Cardiac muscle cell (in vitro differentiated cells and primary cell): ENCODE measurements at regions not wholly inside any gene's neighbourhood (a gene's known extent, or its start where the extent isn't known, plus 50 kb on each side); places are given as distances from the start of the nearest gene placed in this dataset.

Source experiments
- DNase-seq, 2 donors: peaks; one replicate each; pipeline versions ENCODE4 v3.0.0 to v3.0.0-alpha.2; 2010 to 2017; ENCODE audit warnings: low read depth in 1 of 2, low spot score in 1 of 2
- H3K27ac ChIP-seq: fragments of 200-600 bp; sonication (generic); 2 replicates; pipeline ENCODE4 v1.5.1; 2016
- H3K27me3 ChIP-seq: fragments of 200-600 bp; sonication (generic); 2 replicates; pipeline ENCODE4 v1.6.0; 2016; ENCODE audit warnings: control low read depth
- H3K36me3 ChIP-seq: fragments of 200-600 bp; sonication (generic); 2 replicates; pipeline ENCODE4 v1.5.1; 2016; ENCODE audit warnings: control low read depth
- H3K4me1 ChIP-seq: fragments of 200-600 bp; sonication (generic); 2 replicates; pipeline ENCODE4 v1.8.1; 2017; ENCODE audit warnings: low read depth, mild to moderate bottlenecking, mixed run types
- H3K4me3 ChIP-seq: fragments of 200-600 bp; sonication (generic); 2 replicates; pipeline ENCODE4 v1.5.1; 2016; ENCODE audit warnings: mild to moderate bottlenecking
- H3K9me3 ChIP-seq: fragments of 200-600 bp; sonication (generic); 2 replicates; pipeline ENCODE4 v1.5.1; 2017; ENCODE audit warnings: low read depth, mild to moderate bottlenecking, control low read depth
- TF ChIP-seq, protein P1 (sequence below): IDR thresholded peaks from 2 replicates; pipeline ENCODE4 v1.5.1; 2012; ENCODE audit warnings: low read depth, mild to moderate bottlenecking, low read length

DNA sequence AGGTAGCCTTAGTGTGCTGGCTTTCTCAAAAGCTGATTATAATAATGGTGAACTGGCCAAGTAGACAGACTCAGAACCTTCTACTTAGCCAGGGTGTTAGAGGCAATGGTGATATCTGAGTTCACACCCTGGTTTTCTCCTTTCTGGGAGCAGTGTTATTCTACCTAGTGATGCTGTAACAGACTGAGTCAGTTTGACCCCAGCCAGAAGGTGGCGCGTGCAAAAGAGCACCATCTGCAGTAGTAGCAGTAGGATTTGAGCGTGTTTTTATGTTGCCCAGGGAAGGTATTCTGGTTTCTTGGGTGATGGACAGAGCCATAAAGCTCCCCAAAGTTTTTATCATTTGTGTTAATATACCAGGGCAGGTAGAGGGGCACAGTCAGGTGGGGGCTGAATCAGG lies 143.8 kb upstream of the CPXCR1 start:
- no peak for DNase-seq
- no peaks in the 10 kb centered on the region for H3K9me3 ChIP-seq
- no peak overlapping the region for H3K4me3 ChIP-seq
- H3K27me3 ChIP-seq = no peaks in the 10 kb centered on the region
- H3K4me1 ChIP-seq = no peaks in the 10 kb centered on the region
- H3K36me3 ChIP-seq = no peaks in the 10 kb centered on the region
- TF ChIP-seq, protein P1, sequence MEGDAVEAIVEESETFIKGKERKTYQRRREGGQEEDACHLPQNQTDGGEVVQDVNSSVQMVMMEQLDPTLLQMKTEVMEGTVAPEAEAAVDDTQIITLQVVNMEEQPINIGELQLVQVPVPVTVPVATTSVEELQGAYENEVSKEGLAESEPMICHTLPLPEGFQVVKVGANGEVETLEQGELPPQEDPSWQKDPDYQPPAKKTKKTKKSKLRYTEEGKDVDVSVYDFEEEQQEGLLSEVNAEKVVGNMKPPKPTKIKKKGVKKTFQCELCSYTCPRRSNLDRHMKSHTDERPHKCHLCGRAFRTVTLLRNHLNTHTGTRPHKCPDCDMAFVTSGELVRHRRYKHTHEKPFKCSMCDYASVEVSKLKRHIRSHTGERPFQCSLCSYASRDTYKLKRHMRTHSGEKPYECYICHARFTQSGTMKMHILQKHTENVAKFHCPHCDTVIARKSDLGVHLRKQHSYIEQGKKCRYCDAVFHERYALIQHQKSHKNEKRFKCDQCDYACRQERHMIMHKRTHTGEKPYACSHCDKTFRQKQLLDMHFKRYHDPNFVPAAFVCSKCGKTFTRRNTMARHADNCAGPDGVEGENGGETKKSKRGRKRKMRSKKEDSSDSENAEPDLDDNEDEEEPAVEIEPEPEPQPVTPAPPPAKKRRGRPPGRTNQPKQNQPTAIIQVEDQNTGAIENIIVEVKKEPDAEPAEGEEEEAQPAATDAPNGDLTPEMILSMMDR = no peak
- no peak overlapping the region for H3K27ac ChIP-seq

DNA sequence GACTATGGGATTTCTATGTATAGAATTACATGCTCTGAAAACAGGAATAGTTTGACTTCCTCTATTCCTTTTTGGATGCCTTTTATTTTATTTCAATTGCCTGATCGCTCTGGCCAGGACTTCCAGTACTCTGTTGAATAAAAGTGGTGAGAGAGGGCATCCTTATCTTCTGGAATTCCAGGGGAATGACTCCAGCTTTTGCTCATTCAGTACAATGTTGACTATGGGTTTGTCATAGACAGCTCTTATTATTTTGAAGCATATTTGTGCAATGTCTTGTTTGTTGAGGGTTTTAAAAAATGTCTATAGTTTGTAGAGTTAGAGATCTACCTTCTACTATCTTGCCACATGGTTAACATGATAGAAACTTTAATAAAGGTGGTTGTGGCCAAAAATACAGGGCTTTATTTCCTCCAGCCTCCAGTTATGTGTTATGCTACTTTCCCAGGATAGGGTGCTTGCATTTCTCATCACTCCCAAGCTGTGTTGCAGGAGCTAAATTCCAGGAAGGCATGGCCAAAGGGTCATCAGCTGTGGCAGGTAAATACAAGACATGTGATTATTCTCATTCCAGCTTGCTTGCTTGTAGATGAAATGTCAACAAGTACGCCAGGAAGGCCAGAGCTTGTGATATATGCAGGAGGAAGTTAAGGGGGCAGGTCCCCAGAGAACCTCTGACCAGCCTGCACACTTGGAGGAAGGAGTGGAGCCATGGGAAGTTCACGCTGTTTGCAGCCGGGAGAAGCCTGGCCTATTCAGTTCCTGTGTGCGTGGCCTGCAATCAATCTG lies 142.4 kb upstream of the CPXCR1 start:
- Histone ChIP-seq H3K27me3 (no peaks in the 10 kb centered on the region), H3K9me3 (no peaks in the 10 kb centered on the region), H3K4me1 (no peaks in the 10 kb centered on the region), H3K27ac (no peak overlapping the region), H3K36me3 (no peaks in the 10 kb centered on the region), H3K4me3 (no peak overlapping the region)
- peak in 1 of 2 donors; percentile 3 for DNase-seq
- TF ChIP-seq, protein P1 = no peak

DNA sequence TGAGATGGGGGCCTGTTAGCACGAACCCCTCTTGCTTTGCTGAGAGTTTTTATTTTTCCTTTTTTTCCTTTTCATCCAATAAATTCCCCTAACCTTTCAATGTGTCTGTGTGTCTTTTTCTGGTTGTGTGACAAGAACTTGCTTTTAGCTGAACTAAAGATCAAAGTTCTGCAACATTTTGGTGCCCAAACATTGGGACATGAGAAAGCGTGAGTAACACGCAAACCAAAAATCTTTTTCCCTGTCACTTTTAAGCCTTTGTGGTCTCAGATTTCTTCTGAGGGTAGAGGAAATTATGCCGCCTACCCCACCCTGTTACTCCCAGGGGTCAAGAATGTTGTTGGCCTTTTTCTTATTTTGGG lies 141.8 kb upstream of the CPXCR1 start:
- Histone ChIP-seq H3K4me1 (no peaks in the 10 kb centered on the region), H3K36me3 (no peaks in the 10 kb centered on the region), H3K27me3 (no peaks in the 10 kb centered on the region), H3K9me3 (no peaks in the 10 kb centered on the region), H3K27ac (no peak overlapping the region), H3K4me3 (no peak overlapping the region)
- no peak for DNase-seq
- TF ChIP-seq, protein P1 = no peak

DNA sequence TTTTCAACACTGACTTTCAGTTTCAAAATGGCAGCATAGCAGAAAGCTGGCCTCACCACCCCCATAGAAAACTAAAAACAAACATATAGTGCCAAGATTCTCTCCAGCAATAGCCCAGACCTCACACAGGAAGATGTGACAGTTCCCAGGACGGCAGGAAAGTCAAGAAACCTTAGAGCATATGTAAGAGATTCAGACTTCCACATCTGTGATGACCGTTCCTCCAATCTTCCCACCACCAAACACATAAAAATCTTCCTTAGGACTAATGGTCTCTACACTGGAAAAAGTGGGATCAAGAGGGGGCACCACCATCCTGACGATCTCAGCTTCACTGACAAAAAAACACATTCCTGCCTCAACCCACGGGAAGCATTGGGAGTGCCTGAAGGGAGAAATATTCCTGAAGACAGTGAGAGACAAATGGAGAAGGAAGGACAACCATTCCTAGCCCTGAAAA lies 134.1 kb upstream of the CPXCR1 start:
- no peaks in the 10 kb centered on the region for H3K27me3 ChIP-seq
- TF ChIP-seq, protein P1 = no peak
- no peaks in the 10 kb centered on the region for H3K9me3 ChIP-seq
- no peaks in the 10 kb centered on the region for H3K36me3 ChIP-seq
- peaks cover 5% of the 10 kb centered on the region for H3K4me1 ChIP-seq
- peak; percentile 0 to 10 for DNase-seq
- H3K4me3 ChIP-seq = no peak overlapping the region
- peak overlapping the region; percentile 77 for H3K27ac ChIP-seq

DNA sequence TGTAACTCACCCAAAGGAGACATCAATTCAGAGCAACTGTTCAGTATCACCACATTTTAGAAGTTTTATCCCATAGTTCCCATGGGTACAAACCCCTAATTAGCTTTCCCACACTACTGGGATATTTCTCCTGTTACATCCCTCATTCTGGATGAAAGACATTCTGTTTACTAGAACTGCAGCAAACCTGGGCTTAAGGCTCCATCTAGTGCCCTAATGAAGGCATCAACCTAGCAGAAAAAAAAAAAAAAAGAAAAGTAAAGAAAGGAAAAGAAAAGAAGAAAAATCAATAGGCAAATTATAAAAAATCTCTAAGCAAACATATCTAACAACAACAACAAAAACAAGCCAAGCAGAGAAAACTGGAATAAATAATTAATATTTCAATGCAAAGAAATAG lies 133.7 kb upstream of the CPXCR1 start:
- peak; percentile 16 to 73 for DNase-seq

More for the DNA sequence above, 133.7 kb upstream of the CPXCR1 start:
- peaks cover 5% of the 10 kb centered on the region for H3K4me1 ChIP-seq
- H3K36me3 ChIP-seq = no peaks in the 10 kb centered on the region
- H3K27me3 ChIP-seq = no peaks in the 10 kb centered on the region
- TF ChIP-seq, protein P1 = peak; percentile 29
- H3K27ac ChIP-seq = peak overlapping the region; percentile 77
- no peak overlapping the region for H3K4me3 ChIP-seq
- no peaks in the 10 kb centered on the region for H3K9me3 ChIP-seq
